ENCODE measurements at regions not wholly inside any gene's neighbourhood (a gene's known extent, or its start where the extent isn't known, plus 50 kb on each side); places are given as distances from the start of the nearest gene placed in this dataset.

DNA sequence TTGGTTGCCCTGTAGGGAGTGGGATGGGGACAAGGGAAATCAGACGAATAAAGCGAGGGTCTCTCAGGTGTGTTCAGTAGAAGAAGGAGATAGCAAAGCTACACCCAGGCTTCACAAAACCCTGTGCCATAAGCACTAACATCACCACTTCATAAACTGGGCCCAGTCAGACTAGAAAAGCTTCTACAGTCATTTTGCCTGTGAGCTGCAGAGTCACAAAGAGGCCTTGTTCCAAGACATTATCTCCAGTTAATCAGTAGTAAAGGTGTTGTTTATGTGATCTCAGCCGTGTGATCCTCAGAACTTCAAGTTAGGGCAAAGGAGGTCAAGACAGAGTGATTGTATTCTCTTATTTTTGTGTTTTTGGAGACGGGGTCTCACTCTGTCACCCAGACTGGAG is 148.0 kb downstream of the GALR1 start:
- TF ChIP-seq, protein P1, sequence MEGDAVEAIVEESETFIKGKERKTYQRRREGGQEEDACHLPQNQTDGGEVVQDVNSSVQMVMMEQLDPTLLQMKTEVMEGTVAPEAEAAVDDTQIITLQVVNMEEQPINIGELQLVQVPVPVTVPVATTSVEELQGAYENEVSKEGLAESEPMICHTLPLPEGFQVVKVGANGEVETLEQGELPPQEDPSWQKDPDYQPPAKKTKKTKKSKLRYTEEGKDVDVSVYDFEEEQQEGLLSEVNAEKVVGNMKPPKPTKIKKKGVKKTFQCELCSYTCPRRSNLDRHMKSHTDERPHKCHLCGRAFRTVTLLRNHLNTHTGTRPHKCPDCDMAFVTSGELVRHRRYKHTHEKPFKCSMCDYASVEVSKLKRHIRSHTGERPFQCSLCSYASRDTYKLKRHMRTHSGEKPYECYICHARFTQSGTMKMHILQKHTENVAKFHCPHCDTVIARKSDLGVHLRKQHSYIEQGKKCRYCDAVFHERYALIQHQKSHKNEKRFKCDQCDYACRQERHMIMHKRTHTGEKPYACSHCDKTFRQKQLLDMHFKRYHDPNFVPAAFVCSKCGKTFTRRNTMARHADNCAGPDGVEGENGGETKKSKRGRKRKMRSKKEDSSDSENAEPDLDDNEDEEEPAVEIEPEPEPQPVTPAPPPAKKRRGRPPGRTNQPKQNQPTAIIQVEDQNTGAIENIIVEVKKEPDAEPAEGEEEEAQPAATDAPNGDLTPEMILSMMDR (IDR thresholded peaks at IDR 0.05; ENCODE audit: poor library complexity, severe bottlenecking), result no peak
- TF ChIP-seq EP300 (conservative IDR thresholded peaks at IDR 0.05; ENCODE audit: poor library complexity, severe bottlenecking) (no peak), EZH2 (IDR thresholded peaks at IDR 0.05; ENCODE audit: borderline replicate concordance, insufficient read depth, low read length, poor library complexity, severe bottlenecking) (no peak), MXI1 (conservative IDR thresholded peaks at IDR 0.05; ENCODE audit: poor library complexity, severe bottlenecking) (no peak)
- TF ChIP-seq, protein P2, sequence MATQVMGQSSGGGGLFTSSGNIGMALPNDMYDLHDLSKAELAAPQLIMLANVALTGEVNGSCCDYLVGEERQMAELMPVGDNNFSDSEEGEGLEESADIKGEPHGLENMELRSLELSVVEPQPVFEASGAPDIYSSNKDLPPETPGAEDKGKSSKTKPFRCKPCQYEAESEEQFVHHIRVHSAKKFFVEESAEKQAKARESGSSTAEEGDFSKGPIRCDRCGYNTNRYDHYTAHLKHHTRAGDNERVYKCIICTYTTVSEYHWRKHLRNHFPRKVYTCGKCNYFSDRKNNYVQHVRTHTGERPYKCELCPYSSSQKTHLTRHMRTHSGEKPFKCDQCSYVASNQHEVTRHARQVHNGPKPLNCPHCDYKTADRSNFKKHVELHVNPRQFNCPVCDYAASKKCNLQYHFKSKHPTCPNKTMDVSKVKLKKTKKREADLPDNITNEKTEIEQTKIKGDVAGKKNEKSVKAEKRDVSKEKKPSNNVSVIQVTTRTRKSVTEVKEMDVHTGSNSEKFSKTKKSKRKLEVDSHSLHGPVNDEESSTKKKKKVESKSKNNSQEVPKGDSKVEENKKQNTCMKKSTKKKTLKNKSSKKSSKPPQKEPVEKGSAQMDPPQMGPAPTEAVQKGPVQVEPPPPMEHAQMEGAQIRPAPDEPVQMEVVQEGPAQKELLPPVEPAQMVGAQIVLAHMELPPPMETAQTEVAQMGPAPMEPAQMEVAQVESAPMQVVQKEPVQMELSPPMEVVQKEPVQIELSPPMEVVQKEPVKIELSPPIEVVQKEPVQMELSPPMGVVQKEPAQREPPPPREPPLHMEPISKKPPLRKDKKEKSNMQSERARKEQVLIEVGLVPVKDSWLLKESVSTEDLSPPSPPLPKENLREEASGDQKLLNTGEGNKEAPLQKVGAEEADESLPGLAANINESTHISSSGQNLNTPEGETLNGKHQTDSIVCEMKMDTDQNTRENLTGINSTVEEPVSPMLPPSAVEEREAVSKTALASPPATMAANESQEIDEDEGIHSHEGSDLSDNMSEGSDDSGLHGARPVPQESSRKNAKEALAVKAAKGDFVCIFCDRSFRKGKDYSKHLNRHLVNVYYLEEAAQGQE (IDR thresholded peaks at IDR 0.05; ENCODE audit: borderline replicate concordance), result no peak
